ENCODE measurements at regions not wholly inside any gene's neighbourhood (a gene's known extent, or its start where the extent isn't known, plus 50 kb on each side); places are given as distances from the start of the nearest gene placed in this dataset.

DNA sequence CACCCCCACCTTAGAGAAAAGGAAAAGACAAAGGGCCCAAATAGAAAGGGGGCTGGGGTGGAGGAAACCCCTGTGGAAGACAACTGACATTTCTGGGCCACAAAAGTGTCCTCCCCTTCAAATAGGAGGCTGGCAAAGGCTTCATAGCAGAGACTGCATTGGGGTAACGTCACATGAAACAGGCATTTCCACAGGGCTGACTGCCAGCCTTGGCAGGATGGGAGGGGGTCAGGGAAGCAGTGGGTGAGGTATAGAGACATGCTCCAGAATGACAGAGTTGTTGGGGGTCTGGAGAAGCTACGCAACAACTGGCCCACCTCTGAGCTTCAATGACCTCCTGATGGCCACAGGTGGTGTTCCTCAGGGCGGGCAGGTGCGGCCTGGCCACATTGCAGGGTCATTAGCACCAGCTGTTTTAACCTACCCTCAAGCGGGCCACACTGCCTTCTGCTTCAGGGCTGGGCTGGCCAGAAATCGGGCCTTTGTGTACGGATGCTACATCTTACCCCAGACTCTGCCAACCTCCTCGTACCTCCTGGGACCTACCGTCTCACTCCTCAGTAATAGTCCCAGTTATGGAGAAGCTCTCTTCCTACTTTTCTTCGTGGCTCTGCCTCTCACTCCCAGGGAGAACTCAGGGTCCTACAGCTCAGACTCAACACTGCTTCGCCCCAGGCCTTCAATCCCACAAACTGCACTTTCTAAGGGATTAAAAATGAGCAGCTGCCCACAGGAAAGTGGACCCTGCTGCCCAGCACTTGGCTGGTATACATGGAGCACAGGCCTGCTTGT lies 160.0 kb upstream of the NCAM1 start:
- H3K27ac ChIP-seq (replicated peaks; ENCODE audit: low read length): no peak overlapping the region
- no peak overlapping the region for H2BK120ac ChIP-seq (ENCODE audit: low read depth, low read length)
- peak overlapping the region; percentile 29 for H2AK5ac ChIP-seq (ENCODE audit: low read depth, low read length)
- peaks cover 4 to 21% of the 10 kb centered on the region in 2 donors for H3K4me1 ChIP-seq (ENCODE audit: control insufficient read depth in 2 of 2, insufficient read depth in 1 of 2, low read depth in 1 of 2, low read length in 2 of 2)
- H3K27me3 ChIP-seq (ENCODE audit: control insufficient read depth in 3 of 3, insufficient read depth in 3 of 3, low read depth in 1 of 3, low read length in 3 of 3): no peaks in the 10 kb centered on the region
- no peak overlapping the region for H2BK12ac ChIP-seq (ENCODE audit: low read length)
- H3K9ac ChIP-seq (ENCODE audit: low read depth, low read length, poor library complexity): no peak overlapping the region
- H2BK5ac ChIP-seq (ENCODE audit: low read length): no peak overlapping the region
- H2BK15ac ChIP-seq (ENCODE audit: low read length): peak overlapping the region; percentile 8
- WGBS, 2 donors (ENCODE audit: extremely low coverage in 2 of 2, insufficient read length in 2 of 2, insufficient replicate concordance in 1 of 2): no CpG with 5 or more reads among the region's 11 CpGs
- no peak for DNase-seq (ENCODE audit: low spot score)
- no peak overlapping the region for H3K4ac ChIP-seq (ENCODE audit: low read length)
- H3K4me2 ChIP-seq (ENCODE audit: insufficient read depth, low read length, poor library complexity, severe bottlenecking): no peak overlapping the region
- H3K36me3 ChIP-seq (replicated peaks in 1 of 2; ENCODE audit: control insufficient read depth in 2 of 2, insufficient read depth in 2 of 2, low read length in 2 of 2): no peaks in the 10 kb centered on the region
- no peak overlapping the region for H4K8ac ChIP-seq (ENCODE audit: low read depth, low read length)
- H4K91ac ChIP-seq (ENCODE audit: low read depth, low read length, poor library complexity): no peak overlapping the region
- no peak overlapping the region for H3K4me3 ChIP-seq (ENCODE audit: low read length in 2 of 2)
- no peak overlapping the region for H3K14ac ChIP-seq (ENCODE audit: low read length)
- H3K9me3 ChIP-seq (replicated peaks in 1 of 2; ENCODE audit: control insufficient read depth in 2 of 2, insufficient read depth in 1 of 2, low read depth in 1 of 2, low read length in 2 of 2): no peaks in the 10 kb centered on the region
- no peak overlapping the region for H2AFZ ChIP-seq (ENCODE audit: low read length)
- no peak overlapping the region for H3K23ac ChIP-seq (ENCODE audit: low read depth, low read length, poor library complexity)
- H3K18ac ChIP-seq (ENCODE audit: low read length): no peak overlapping the region
- no peaks in the 10 kb centered on the region for H3K79me1 ChIP-seq (ENCODE audit: low read depth, low read length)

DNA sequence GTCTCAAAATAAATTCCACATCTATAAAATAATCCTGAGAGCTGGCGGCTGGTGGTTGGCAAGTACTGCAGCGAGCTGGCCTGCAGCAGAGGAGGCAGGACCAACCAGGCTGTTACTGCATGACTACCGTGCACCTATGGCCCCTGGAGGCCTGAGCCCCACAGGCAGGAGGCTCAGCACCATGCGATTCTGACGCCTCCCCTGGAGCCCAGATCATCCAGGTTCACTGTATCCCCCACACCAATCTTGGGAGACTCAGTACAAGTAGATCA lies 159.5 kb upstream of the NCAM1 start:
- no peaks in the 10 kb centered on the region for H3K79me1 ChIP-seq (ENCODE audit: low read depth, low read length)
- no peak overlapping the region for H3K23ac ChIP-seq (ENCODE audit: low read depth, low read length, poor library complexity)
- no peaks in the 10 kb centered on the region for H3K9me3 ChIP-seq (replicated peaks in 1 of 2; ENCODE audit: control insufficient read depth in 2 of 2, insufficient read depth in 1 of 2, low read depth in 1 of 2, low read length in 2 of 2)
- H2BK12ac ChIP-seq (ENCODE audit: low read length): no peak overlapping the region
- H3K4me1 ChIP-seq (ENCODE audit: control insufficient read depth in 2 of 2, insufficient read depth in 1 of 2, low read depth in 1 of 2, low read length in 2 of 2): peaks cover 4 to 16% of the 10 kb centered on the region in 2 donors
- H3K27me3 ChIP-seq (ENCODE audit: control insufficient read depth in 3 of 3, insufficient read depth in 3 of 3, low read depth in 1 of 3, low read length in 3 of 3): no peaks in the 10 kb centered on the region
- no peak overlapping the region for H2AFZ ChIP-seq (ENCODE audit: low read length)
- H4K91ac ChIP-seq (ENCODE audit: low read depth, low read length, poor library complexity): no peak overlapping the region
- no peak overlapping the region for H3K4me2 ChIP-seq (ENCODE audit: insufficient read depth, low read length, poor library complexity, severe bottlenecking)
- H3K4ac ChIP-seq (ENCODE audit: low read length): no peak overlapping the region
- no peak overlapping the region for H2AK5ac ChIP-seq (ENCODE audit: low read depth, low read length)
- H2BK15ac ChIP-seq (ENCODE audit: low read length): no peak overlapping the region
- no peak overlapping the region for H3K4me3 ChIP-seq (ENCODE audit: low read length in 2 of 2)
- no peaks in the 10 kb centered on the region for H3K36me3 ChIP-seq (replicated peaks in 1 of 2; ENCODE audit: control insufficient read depth in 2 of 2, insufficient read depth in 2 of 2, low read length in 2 of 2)
- no peak overlapping the region for H2BK5ac ChIP-seq (ENCODE audit: low read length)
- peak overlapping the region; percentile 50 for H3K18ac ChIP-seq (ENCODE audit: low read length)
- no CpG with 5 or more reads among the region's 5 CpGs for WGBS, 2 donors (ENCODE audit: extremely low coverage in 2 of 2, insufficient read length in 2 of 2, insufficient replicate concordance in 1 of 2)
- H3K9ac ChIP-seq (ENCODE audit: low read depth, low read length, poor library complexity): no peak overlapping the region
- no peak overlapping the region for H3K14ac ChIP-seq (ENCODE audit: low read length)
- H3K27ac ChIP-seq (replicated peaks; ENCODE audit: low read length): no peak overlapping the region
- H2BK120ac ChIP-seq (ENCODE audit: low read depth, low read length): no peak overlapping the region
- no peak for DNase-seq (ENCODE audit: low spot score)
- no peak overlapping the region for H4K8ac ChIP-seq (ENCODE audit: low read depth, low read length)

DNA sequence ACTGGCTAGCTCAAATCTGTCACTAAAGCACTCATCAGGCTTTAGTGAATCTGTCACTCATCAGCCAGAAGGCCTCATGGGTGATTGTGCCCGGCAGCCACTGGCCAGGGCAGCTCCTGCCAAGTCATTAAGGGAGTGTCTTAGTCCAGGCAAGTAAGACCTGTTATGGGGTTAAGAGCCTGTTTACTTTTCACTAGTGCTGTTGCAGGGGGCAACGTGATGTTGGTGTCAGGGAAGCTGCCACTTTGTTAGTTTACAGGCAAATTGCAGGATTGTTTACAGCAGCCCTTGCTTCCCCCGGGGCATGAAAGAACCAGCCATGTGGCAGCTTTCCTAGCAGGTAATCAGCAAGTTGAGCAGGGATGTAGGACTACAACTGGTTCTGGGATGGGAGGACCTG lies 155.6 kb upstream of the NCAM1 start:
- no peak overlapping the region for H3K14ac ChIP-seq (ENCODE audit: low read length)
- H3K27me3 ChIP-seq (ENCODE audit: control insufficient read depth in 3 of 3, insufficient read depth in 3 of 3, low read depth in 1 of 3, low read length in 3 of 3): no peaks in the 10 kb centered on the region
- H2AK5ac ChIP-seq (ENCODE audit: low read depth, low read length): no peak overlapping the region
- no peak overlapping the region for H3K27ac ChIP-seq (replicated peaks; ENCODE audit: low read length)
- H3K23ac ChIP-seq (ENCODE audit: low read depth, low read length, poor library complexity): no peak overlapping the region
- H3K18ac ChIP-seq (ENCODE audit: low read length): no peak overlapping the region
- no peaks in the 10 kb centered on the region for H3K4me1 ChIP-seq (ENCODE audit: control insufficient read depth in 2 of 2, insufficient read depth in 1 of 2, low read depth in 1 of 2, low read length in 2 of 2)
- H2BK12ac ChIP-seq (ENCODE audit: low read length): no peak overlapping the region
- H3K79me1 ChIP-seq (ENCODE audit: low read depth, low read length): no peaks in the 10 kb centered on the region
- no peak overlapping the region for H2BK120ac ChIP-seq (ENCODE audit: low read depth, low read length)
- H3K9me3 ChIP-seq (replicated peaks in 1 of 2; ENCODE audit: control insufficient read depth in 2 of 2, insufficient read depth in 1 of 2, low read depth in 1 of 2, low read length in 2 of 2): no peaks in the 10 kb centered on the region
- no peak overlapping the region for H3K4me2 ChIP-seq (ENCODE audit: insufficient read depth, low read length, poor library complexity, severe bottlenecking)
- no peaks in the 10 kb centered on the region for H3K36me3 ChIP-seq (replicated peaks in 1 of 2; ENCODE audit: control insufficient read depth in 2 of 2, insufficient read depth in 2 of 2, low read length in 2 of 2)
- no peak overlapping the region for H3K4ac ChIP-seq (ENCODE audit: low read length)
- no peak overlapping the region for H2AFZ ChIP-seq (ENCODE audit: low read length)
- no peak overlapping the region for H3K9ac ChIP-seq (ENCODE audit: low read depth, low read length, poor library complexity)
- no peak overlapping the region for H2BK15ac ChIP-seq (ENCODE audit: low read length)
- no peak overlapping the region for H4K8ac ChIP-seq (ENCODE audit: low read depth, low read length)
- H2BK5ac ChIP-seq (ENCODE audit: low read length): no peak overlapping the region
- no peak for DNase-seq (ENCODE audit: low spot score)
- H4K91ac ChIP-seq (ENCODE audit: low read depth, low read length, poor library complexity): no peak overlapping the region
- WGBS, 2 donors (ENCODE audit: extremely low coverage in 2 of 2, insufficient read length in 2 of 2, insufficient replicate concordance in 1 of 2): no CpG with 5 or more reads among the region's 3 CpGs
- no peak overlapping the region for H3K4me3 ChIP-seq (ENCODE audit: low read length in 2 of 2)

DNA sequence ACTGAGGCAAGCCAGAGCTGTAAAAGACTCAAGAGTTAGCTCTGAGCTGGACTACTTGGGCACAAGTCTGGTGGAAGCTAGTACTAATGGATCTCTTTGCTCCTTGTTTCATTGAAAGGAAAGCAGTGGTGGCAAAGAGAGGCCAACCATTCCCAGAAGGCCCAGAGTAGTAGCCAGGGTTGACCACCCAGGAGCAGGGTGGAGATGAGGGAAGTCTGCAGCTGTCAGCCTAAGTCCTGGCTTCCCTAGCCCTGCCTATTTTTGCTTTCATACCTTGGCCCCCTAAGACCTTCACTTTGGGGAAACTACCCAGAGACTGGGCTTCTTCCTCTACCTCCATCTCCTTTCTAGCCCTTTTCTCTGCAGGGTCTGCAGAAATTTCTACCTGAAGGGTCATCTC lies 155.0 kb upstream of the NCAM1 start:
- Histone ChIP-seq H2BK15ac (ENCODE audit: low read length) (no peak overlapping the region), H3K27me3 (ENCODE audit: control insufficient read depth in 3 of 3, insufficient read depth in 3 of 3, low read depth in 1 of 3, low read length in 3 of 3) (no peaks in the 10 kb centered on the region), H3K9me3 (replicated peaks in 1 of 2; ENCODE audit: control insufficient read depth in 2 of 2, insufficient read depth in 1 of 2, low read depth in 1 of 2, low read length in 2 of 2) (no peaks in the 10 kb centered on the region), H2BK120ac (ENCODE audit: low read depth, low read length) (no peak overlapping the region), H2BK5ac (ENCODE audit: low read length) (no peak overlapping the region), H2BK12ac (ENCODE audit: low read length) (no peak overlapping the region), H2AK5ac (ENCODE audit: low read depth, low read length) (no peak overlapping the region), H4K8ac (ENCODE audit: low read depth, low read length) (no peak overlapping the region), H3K79me1 (ENCODE audit: low read depth, low read length) (no peaks in the 10 kb centered on the region), H3K4me3 (ENCODE audit: low read length in 2 of 2) (no peak overlapping the region), H3K4me1 (ENCODE audit: control insufficient read depth in 2 of 2, insufficient read depth in 1 of 2, low read depth in 1 of 2, low read length in 2 of 2) (no peaks in the 10 kb centered on the region), H3K4ac (ENCODE audit: low read length) (no peak overlapping the region), H3K18ac (ENCODE audit: low read length) (no peak overlapping the region), H3K14ac (ENCODE audit: low read length) (no peak overlapping the region), H3K27ac (replicated peaks; ENCODE audit: low read length) (no peak overlapping the region), H3K9ac (ENCODE audit: low read depth, low read length, poor library complexity) (no peak overlapping the region), H3K4me2 (ENCODE audit: insufficient read depth, low read length, poor library complexity, severe bottlenecking) (no peak overlapping the region), H3K23ac (ENCODE audit: low read depth, low read length, poor library complexity) (no peak overlapping the region), H4K91ac (ENCODE audit: low read depth, low read length, poor library complexity) (no peak overlapping the region), H2AFZ (ENCODE audit: low read length) (no peak overlapping the region), H3K36me3 (replicated peaks in 1 of 2; ENCODE audit: control insufficient read depth in 2 of 2, insufficient read depth in 2 of 2, low read length in 2 of 2) (no peaks in the 10 kb centered on the region)
- no peak for DNase-seq (ENCODE audit: low spot score)

Measured in neuronal stem cell (in vitro differentiated cells).